NT2/D1 (cell line): ENCODE measurements at regions not wholly inside any gene's neighbourhood (a gene's known extent, or its start where the extent isn't known, plus 50 kb on each side); places are given as distances from the start of the nearest gene placed in this dataset.

Experiments
- DNase-seq: peaks from one replicate; pipeline ENCODE4 v3.0.0-alpha.2; 2011; ENCODE audit warnings: low read depth, low spot score
- H3K27me3 ChIP-seq: 2 replicates; pipeline ENCODE4 v1.6.0; 2011; ENCODE audit warnings: mild to moderate bottlenecking; ENCODE audit not compliant: insufficient read length, insufficient read depth
- H3K36me3 ChIP-seq: 2 replicates; pipeline ENCODE4 v1.6.1; 2011; ENCODE audit warnings: mild to moderate bottlenecking, low read length, mixed read lengths; ENCODE audit not compliant: insufficient read depth, insufficient read length
- H3K4me1 ChIP-seq: 2 replicates; pipeline ENCODE4 v1.5.1; 2011; ENCODE audit not compliant: insufficient read depth, insufficient read length
- H3K4me3 ChIP-seq: 2 replicates; pipeline ENCODE4 v1.5.1; 2011; ENCODE audit warnings: low read depth; ENCODE audit not compliant: insufficient read length
- H3K9ac ChIP-seq: 2 replicates; pipeline ENCODE4 v1.6.0; 2011; ENCODE audit warnings: low read depth; ENCODE audit not compliant: insufficient read length
- H3K9me3 ChIP-seq: 2 replicates; pipeline ENCODE4 v1.5.1; 2011; ENCODE audit warnings: mild to moderate bottlenecking, low read length; ENCODE audit not compliant: insufficient read depth
- SUZ12 ChIP-seq: IDR thresholded peaks from 2 replicates; pipeline ENCODE4 v1.6.1; 2011; ENCODE audit not compliant: insufficient read length, insufficient read depth; ENCODE audit errors: extremely low read depth
- YY1 ChIP-seq: IDR thresholded peaks from 2 replicates; pipeline ENCODE4 v1.6.1; 2011; ENCODE audit not compliant: insufficient read length, insufficient read depth
- ZNF274 ChIP-seq: IDR thresholded peaks from 2 replicates; pipeline ENCODE4 v1.6.1; 2011; ENCODE audit warnings: mild to moderate bottlenecking, low read depth, low read length

DNA sequence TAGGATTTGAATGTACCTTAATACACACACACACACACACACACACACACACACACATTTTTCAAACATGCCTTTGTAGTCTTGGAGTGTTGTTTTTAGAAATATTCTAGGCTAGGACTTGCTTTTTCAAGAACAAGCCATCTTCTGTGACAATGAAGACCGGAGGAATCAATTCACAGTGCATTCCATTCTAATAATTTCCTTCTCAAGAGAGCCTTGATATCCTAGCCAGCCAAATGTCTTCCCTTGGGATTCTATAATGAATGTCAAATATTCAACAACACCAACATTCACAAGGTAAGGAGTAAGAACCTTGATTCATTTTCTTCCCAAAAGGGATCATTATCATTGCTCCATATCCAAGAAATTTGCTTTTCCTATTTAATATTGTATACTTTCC is 180.3 kb downstream of the SLITRK1 start:
- Histone ChIP-seq H3K9ac (no peak overlapping the region), H3K27me3 (no peaks in the 10 kb centered on the region), H3K9me3 (no peaks in the 10 kb centered on the region), H3K4me1 (no peaks in the 10 kb centered on the region), H3K4me3 (no peak overlapping the region), H3K36me3 (no peaks in the 10 kb centered on the region)
- no peak for DNase-seq
- TF ChIP-seq ZNF274, result no peak
- no peak for TF ChIP-seq YY1
- no peak for TF ChIP-seq SUZ12

DNA sequence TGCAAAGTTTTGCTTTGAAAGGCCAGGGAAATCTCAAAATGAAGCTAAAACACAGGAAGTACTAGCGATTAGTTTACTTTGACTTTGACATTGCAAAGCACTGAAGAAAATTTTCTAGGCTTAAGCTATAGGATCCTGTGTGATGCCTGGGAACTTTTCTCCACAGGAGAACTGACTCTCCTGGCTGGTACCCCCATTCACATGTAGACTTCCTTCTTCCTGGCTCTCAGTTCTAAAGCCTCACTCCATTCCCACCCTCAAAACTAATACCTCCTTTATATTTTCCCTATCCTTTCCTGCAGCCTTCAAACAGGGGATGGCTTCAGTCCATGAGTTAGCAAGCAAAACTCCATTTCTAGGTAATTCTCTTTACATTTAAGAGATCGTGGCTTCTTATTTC is 189.5 kb downstream of the SLITRK1 start:
- no peak for TF ChIP-seq SUZ12
- TF ChIP-seq ZNF274, result no peak
- TF ChIP-seq YY1, result no peak
- Histone ChIP-seq H3K4me1 (no peaks in the 10 kb centered on the region), H3K4me3 (no peak overlapping the region), H3K9ac (no peak overlapping the region), H3K36me3 (no peaks in the 10 kb centered on the region), H3K9me3 (no peaks in the 10 kb centered on the region), H3K27me3 (no peaks in the 10 kb centered on the region)
- peak; percentile 8 for DNase-seq

DNA sequence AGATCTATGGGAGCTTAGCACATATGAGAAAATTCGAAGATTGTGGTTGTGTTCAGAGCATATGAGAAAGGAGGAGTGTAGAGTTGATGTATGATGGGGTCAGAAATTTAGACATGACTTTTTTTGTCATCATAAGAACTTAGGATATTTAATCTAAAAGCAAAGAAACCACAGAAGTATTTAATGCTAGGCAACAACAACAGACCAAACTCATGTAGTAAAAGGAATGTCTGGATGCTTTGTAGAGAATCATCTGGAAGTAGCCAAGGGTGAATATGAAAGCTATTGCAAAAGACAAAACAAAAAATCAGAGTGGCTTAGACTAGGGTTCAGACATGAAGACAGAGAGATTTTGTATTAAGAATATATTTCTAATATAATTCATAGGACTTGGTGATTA is 190.3 kb downstream of the SLITRK1 start:
- Histone ChIP-seq H3K9me3 (no peaks in the 10 kb centered on the region), H3K9ac (no peak overlapping the region), H3K27me3 (no peaks in the 10 kb centered on the region), H3K4me1 (no peaks in the 10 kb centered on the region), H3K36me3 (no peaks in the 10 kb centered on the region), H3K4me3 (no peak overlapping the region)
- no peak for DNase-seq
- TF ChIP-seq ZNF274 (no peak), SUZ12 (no peak), YY1 (no peak)

DNA sequence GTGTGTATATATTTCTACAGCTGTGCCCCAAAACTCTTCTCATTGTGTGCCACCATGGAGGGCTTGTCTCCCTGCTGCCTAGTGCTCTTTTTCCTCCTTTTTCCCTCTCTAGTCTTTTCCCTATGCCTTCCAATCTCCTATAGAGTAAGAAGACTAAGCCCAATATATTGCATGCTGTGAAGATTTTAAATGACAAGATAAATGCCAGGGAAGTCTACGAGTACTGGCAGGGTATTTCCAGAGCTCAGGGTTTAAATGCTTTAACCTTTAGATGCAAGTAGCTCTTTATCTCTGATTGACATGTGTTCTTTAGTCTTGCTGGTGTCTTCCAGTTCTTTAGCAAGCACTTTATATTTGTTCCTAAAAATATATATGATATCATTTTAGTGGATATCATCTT is 200.7 kb downstream of the SLITRK1 start:
- H3K4me3 ChIP-seq, result no peak overlapping the region
- DNase-seq, result no peak
- no peak for TF ChIP-seq ZNF274
- no peak for TF ChIP-seq SUZ12
- no peaks in the 10 kb centered on the region for H3K9me3 ChIP-seq
- no peak overlapping the region for H3K9ac ChIP-seq
- H3K4me1 ChIP-seq, result no peaks in the 10 kb centered on the region
- no peaks in the 10 kb centered on the region for H3K27me3 ChIP-seq
- no peaks in the 10 kb centered on the region for H3K36me3 ChIP-seq

DNA sequence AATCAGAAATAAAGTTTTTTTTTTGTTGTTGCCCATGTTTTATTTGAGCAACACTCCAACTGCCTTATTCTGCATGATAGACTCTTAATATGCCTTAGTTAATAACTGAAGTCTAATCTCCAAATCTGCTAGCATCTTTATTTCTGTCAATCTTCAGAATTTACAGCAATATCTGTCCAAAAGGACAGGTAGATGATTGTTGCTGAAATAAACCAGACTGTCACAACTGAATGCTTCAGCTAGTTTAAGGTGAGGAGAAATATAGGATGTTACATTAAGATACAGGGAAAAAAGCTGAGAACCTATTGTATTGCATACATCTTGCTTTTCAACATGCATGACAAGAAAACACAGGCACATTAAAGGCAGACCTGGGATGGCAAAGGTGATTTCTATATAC is 204.3 kb downstream of the SLITRK1 start:
- Histone ChIP-seq H3K36me3 (no peaks in the 10 kb centered on the region), H3K9ac (no peak overlapping the region), H3K27me3 (no peaks in the 10 kb centered on the region), H3K4me3 (no peak overlapping the region), H3K9me3 (no peaks in the 10 kb centered on the region), H3K4me1 (no peaks in the 10 kb centered on the region)
- no peak for DNase-seq
- TF ChIP-seq SUZ12 (no peak), ZNF274 (no peak), YY1 (no peak)

DNA sequence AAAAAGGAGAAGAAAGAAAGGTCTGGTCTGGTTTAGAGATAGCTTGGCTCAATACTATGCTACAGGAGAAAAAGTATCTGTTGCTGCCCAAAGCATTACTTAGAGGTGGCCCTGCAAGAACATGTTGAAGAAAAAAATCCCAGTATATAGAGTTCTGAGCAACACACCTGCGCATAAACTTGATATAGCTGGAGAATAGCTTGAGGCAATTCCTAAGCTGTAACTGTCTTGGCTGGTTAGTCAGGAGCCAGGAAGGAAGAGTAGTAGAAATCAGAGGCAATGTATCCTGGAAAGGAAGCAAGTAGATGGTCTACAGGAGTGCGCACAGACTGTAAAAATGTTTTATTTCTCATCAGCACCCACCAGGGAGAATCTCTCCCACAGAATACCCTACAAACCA is 209.7 kb downstream of the SLITRK1 start:
- DNase-seq, result no peak
- Histone ChIP-seq H3K4me3 (no peak overlapping the region), H3K9ac (no peak overlapping the region), H3K36me3 (no peaks in the 10 kb centered on the region), H3K9me3 (peaks cover 9% of the 10 kb centered on the region; the same call in 1 of the 2 replicates), H3K27me3 (no peaks in the 10 kb centered on the region), H3K4me1 (no peaks in the 10 kb centered on the region)
- no peak for TF ChIP-seq ZNF274
- no peak for TF ChIP-seq YY1
- TF ChIP-seq SUZ12, result no peak

DNA sequence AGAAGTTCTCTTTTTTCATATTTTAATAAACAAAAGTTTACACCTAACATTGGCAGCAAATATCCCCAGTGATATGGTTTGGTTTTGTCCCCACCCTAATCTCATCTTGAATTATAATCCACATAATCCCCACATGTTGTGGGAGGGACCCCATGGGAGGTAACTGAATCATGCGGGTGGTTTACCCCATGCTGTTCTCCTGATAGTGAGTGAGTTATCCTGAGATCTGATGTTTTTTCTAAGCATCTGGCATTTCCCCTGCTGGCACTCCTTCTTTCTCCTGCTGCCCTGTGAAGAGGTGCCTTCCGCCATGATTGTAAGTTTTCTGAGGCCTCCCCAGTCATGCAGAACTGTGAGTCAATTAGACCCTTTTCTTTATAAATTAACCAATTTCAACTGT is 214.7 kb downstream of the SLITRK1 start:
- Histone ChIP-seq H3K27me3 (no peaks in the 10 kb centered on the region), H3K4me1 (no peaks in the 10 kb centered on the region), H3K9me3 (peaks cover 9% of the 10 kb centered on the region; the same call in 1 of the 2 replicates), H3K4me3 (no peak overlapping the region), H3K36me3 (no peaks in the 10 kb centered on the region), H3K9ac (no peak overlapping the region)
- DNase-seq, result no peak
- no peak for TF ChIP-seq ZNF274
- TF ChIP-seq SUZ12, result no peak
- no peak for TF ChIP-seq YY1

DNA sequence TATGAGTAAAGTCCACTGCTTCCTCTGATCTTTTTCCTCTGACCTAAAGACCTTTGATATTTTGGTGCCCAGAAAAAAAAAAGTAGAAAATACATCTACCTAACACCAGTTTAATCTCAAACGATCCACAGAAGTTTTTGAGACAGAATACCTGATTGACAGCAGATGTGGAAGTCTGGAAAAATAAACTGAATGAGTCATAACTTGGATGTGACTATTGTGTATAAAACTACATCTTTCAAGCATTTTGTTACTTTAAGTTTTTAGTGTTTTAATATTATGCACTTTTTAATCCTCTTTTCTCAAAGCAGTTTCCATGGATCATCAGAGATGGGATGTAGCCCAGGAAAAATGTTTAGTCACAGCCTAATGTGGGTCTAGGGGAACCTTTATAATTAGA is 216.1 kb downstream of the SLITRK1 start:
- Histone ChIP-seq H3K4me1 (no peaks in the 10 kb centered on the region), H3K9me3 (peaks cover 9% of the 10 kb centered on the region; the same call in 1 of the 2 replicates), H3K4me3 (no peak overlapping the region), H3K9ac (no peak overlapping the region), H3K36me3 (no peaks in the 10 kb centered on the region), H3K27me3 (no peaks in the 10 kb centered on the region)
- TF ChIP-seq SUZ12 (no peak), YY1 (no peak), ZNF274 (no peak)
- DNase-seq, result no peak
